ENCODE measurements at regions not wholly inside any gene's neighbourhood (a gene's known extent, or its start where the extent isn't known, plus 50 kb on each side); places are given as distances from the start of the nearest gene placed in this dataset.

DNA sequence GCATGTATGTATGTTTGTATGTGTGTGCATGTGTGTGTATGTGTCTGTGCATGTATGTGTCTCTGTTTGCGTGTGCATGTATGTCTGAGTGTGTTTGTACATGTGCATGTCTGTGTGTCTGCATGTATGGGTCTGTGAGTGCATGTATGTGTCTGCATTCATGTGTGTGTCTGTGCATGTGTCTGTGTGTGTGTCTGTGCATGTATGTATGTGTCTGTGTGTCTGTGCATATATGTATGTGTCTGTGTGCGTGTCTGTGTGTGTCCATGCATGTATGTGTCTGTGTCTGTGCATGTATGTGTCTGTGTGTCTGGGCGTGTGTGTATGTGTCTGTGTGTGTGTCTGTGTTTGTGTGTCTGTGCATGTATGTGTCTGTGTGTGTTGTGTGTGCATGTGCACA is 49.9 kb upstream of the DIP2C start:
- DNase-seq (ENCODE audit: low read depth in 1 of 2, low spot score in 2 of 2) (no peak), FAIRE-seq (peak; percentile 28)
- H2AFZ ChIP-seq (ENCODE audit: low read length), result no peak overlapping the region
- H2BK120ac ChIP-seq (replicated peaks; ENCODE audit: low read depth, low read length), result peak overlapping the region; percentile 33
- ChIA-PET POLR2A (ENCODE audit: partially characterized antibody) (no interaction called here), CTCF (ENCODE audit: partially characterized antibody) (no interaction called here)
- H3K23ac ChIP-seq (ENCODE audit: insufficient read length), result no peak overlapping the region
- no peaks in the 10 kb centered on the region for H3K27me3 ChIP-seq (replicated peaks in 1 of 4; ENCODE audit: control insufficient read depth in 3 of 4, extremely low read depth in 1 of 4, insufficient read depth in 3 of 4, low read length in 3 of 4)
- peak overlapping the region; percentile 71 for H3K4ac ChIP-seq (replicated peaks; ENCODE audit: insufficient read length, low read depth, low read length)
- peak overlapping the region; percentile 97 for H3K14ac ChIP-seq (ENCODE audit: insufficient read length)
- 0 out of 2 replicates have a peak overlapping the region, but pooled peaks have one; percentile 66 for H2AK5ac ChIP-seq (ENCODE audit: low read depth, low read length)
- H3K9me3 ChIP-seq (ENCODE audit: insufficient read depth in 2 of 2, low read depth in 1 of 2, low read length in 1 of 2), result peaks cover 3 to 11% of the 10 kb centered on the region in 2 experiments; a peak in 2 of 4 replicates
- H3K4me1 ChIP-seq (replicated peaks in 1 of 4; ENCODE audit: control insufficient read depth in 3 of 4, insufficient read depth in 4 of 4, low read length in 3 of 4), result no peaks in the 10 kb centered on the region
- 0 out of 2 replicates have a peak, but pooled peaks cover 1% of the 10 kb centered on the region for H3K23me2 ChIP-seq (ENCODE audit: low read depth, low read length)
- no peak overlapping the region; a peak in 1 of 7 replicates for H3K9ac ChIP-seq (replicated peaks in 1 of 4; ENCODE audit: extremely low read depth in 1 of 4, low read depth in 3 of 4, low read length in 3 of 4)
- H2BK12ac ChIP-seq (ENCODE audit: low read depth, low read length), result no peak overlapping the region
- H4K5ac ChIP-seq (ENCODE audit: insufficient read length, low read depth, low read length), result no peak overlapping the region
- peaks cover 0 to 5% of the 10 kb centered on the region in 2 experiments for H4K20me1 ChIP-seq (replicated peaks in 1 of 2; ENCODE audit: control insufficient read depth in 1 of 2, insufficient read depth in 2 of 2, low read length in 2 of 2)
- no peak overlapping the region for H2BK5ac ChIP-seq (ENCODE audit: low read depth, low read length)
- H3K4me3 ChIP-seq (ENCODE audit: extremely low read depth in 1 of 4, insufficient read depth in 2 of 4, low read depth in 3 of 4, low read length in 4 of 4), result no peak overlapping the region
- H3K79me1 ChIP-seq (ENCODE audit: low read depth, low read length), result no peaks in the 10 kb centered on the region
- peak overlapping the region; percentile 76; the same call in 1 of the 2 replicates for H2BK15ac ChIP-seq (ENCODE audit: low read length)
- no peak overlapping the region for H4K8ac ChIP-seq (ENCODE audit: extremely low read depth, insufficient read depth, low read length)
- peak overlapping the region; percentile 84 for H4K91ac ChIP-seq (replicated peaks; ENCODE audit: insufficient read length, low read length)
- no peak overlapping the region for H3K18ac ChIP-seq (ENCODE audit: extremely low read depth, low read length)
- 81% methylated on average over 3 of the region's 3 CpGs; no CpG with 5 or more reads in 1 of the 2 experiments for WGBS, 2 experiments (ENCODE audit: extremely low coverage in 1 of 2, insufficient coverage in 1 of 2, insufficient read length in 1 of 2, insufficient replicate concordance in 2 of 2, low coverage in 1 of 2, low lambda C conversion rate in 2 of 2, missing lambda C conversion rate in 1 of 2)
- no peaks in the 10 kb centered on the region for H3K36me3 ChIP-seq (ENCODE audit: control insufficient read depth in 2 of 4, insufficient read depth in 4 of 4, low read length in 3 of 4)
- H3K4me2 ChIP-seq (ENCODE audit: insufficient read depth in 1 of 2, low read depth in 2 of 2, low read length in 2 of 2), result no peak overlapping the region
- H3K27ac ChIP-seq (ENCODE audit: low read depth, low read length), result no peak overlapping the region
- no peak overlapping the region for H3K56ac ChIP-seq (replicated peaks; ENCODE audit: insufficient read length, low read depth, low read length)
- H3K79me2 ChIP-seq (ENCODE audit: control insufficient read depth in 1 of 2, insufficient read depth in 2 of 2, low read length in 2 of 2), result no peaks in the 10 kb centered on the region
- H2BK20ac ChIP-seq (ENCODE audit: low read length), result 0 out of 2 replicates have a peak overlapping the region, but pooled peaks have one; percentile 7
- TF ChIP-seq PHF8 (conservative IDR thresholded peaks at IDR 0.05; ENCODE audit: low read depth, low read length), result no peak
- TF ChIP-seq, protein P1, sequence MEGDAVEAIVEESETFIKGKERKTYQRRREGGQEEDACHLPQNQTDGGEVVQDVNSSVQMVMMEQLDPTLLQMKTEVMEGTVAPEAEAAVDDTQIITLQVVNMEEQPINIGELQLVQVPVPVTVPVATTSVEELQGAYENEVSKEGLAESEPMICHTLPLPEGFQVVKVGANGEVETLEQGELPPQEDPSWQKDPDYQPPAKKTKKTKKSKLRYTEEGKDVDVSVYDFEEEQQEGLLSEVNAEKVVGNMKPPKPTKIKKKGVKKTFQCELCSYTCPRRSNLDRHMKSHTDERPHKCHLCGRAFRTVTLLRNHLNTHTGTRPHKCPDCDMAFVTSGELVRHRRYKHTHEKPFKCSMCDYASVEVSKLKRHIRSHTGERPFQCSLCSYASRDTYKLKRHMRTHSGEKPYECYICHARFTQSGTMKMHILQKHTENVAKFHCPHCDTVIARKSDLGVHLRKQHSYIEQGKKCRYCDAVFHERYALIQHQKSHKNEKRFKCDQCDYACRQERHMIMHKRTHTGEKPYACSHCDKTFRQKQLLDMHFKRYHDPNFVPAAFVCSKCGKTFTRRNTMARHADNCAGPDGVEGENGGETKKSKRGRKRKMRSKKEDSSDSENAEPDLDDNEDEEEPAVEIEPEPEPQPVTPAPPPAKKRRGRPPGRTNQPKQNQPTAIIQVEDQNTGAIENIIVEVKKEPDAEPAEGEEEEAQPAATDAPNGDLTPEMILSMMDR (IDR thresholded peaks at IDR 0.05; ENCODE audit: control extremely low read depth in 1 of 3, insufficient read depth in 1 of 3, low read depth in 1 of 3, low read length in 3 of 3), result no peak
- TF ChIP-seq, protein P2, sequence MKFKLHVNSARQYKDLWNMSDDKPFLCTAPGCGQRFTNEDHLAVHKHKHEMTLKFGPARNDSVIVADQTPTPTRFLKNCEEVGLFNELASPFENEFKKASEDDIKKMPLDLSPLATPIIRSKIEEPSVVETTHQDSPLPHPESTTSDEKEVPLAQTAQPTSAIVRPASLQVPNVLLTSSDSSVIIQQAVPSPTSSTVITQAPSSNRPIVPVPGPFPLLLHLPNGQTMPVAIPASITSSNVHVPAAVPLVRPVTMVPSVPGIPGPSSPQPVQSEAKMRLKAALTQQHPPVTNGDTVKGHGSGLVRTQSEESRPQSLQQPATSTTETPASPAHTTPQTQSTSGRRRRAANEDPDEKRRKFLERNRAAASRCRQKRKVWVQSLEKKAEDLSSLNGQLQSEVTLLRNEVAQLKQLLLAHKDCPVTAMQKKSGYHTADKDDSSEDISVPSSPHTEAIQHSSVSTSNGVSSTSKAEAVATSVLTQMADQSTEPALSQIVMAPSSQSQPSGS (IDR thresholded peaks at IDR 0.05; ENCODE audit: low read length), result no peak
- TF ChIP-seq TEAD4 (IDR thresholded peaks at IDR 0.05; ENCODE audit: low read depth, low read length), result no peak
- TF ChIP-seq CTBP2 (IDR thresholded peaks at IDR 0.05; ENCODE audit: borderline replicate concordance, insufficient read depth, insufficient read length, low read length), result no peak
- TF ChIP-seq KDM1A (IDR thresholded peaks at IDR 0.05; ENCODE audit: borderline replicate concordance, low read length), result no peak
- no peak for TF ChIP-seq TBP (IDR thresholded peaks at IDR 0.05; ENCODE audit: low read depth, low read length)
- TF ChIP-seq YY1 (IDR thresholded peaks at IDR 0.05; ENCODE audit: low read depth, low read length), result no peak
- no peak for TF ChIP-seq EGR1 (IDR thresholded peaks at IDR 0.05; ENCODE audit: borderline replicate concordance, low read depth, low read length)
- TF ChIP-seq SUZ12 (IDR thresholded peaks at IDR 0.05; ENCODE audit: low read length), result no peak
